HG03159 (cell line): ENCODE measurements at regions not wholly inside any gene's neighbourhood (a gene's known extent, or its start where the extent isn't known, plus 50 kb on each side); places are given as distances from the start of the nearest gene placed in this dataset.

Source experiments
- ATAC-seq: cut with Tn5 transposase; IDR thresholded peaks from one replicate; pipeline ENCODE4 v1.9.1; 2021; ENCODE audit warnings: mild to moderate bottlenecking, moderate library complexity; ENCODE audit not compliant: unreplicated experiment

GRCh38 chr4:15366721-15367120, 61.1 kb upstream of the C1QTNF7 start:
- ATAC-seq: no peak

- no peak for ATAC-seq
Observed at GRCh38 chr4:15368856-15369255, 59.0 kb upstream of the C1QTNF7 start.

GRCh38 chr4:15370296-15370695, 57.5 kb upstream of the C1QTNF7 start:
- no peak for ATAC-seq

GRCh38 chr4:15373363-15373762, 54.5 kb upstream of the C1QTNF7 start:
- ATAC-seq: no peak

- ATAC-seq: no peak
Observed at GRCh38 chr4:15374656-15375055, 53.2 kb upstream of the C1QTNF7 start.

GRCh38 chr4:15375667-15376066, 52.2 kb upstream of the C1QTNF7 start:
- peak; percentile 79 for ATAC-seq

GRCh38 chr4:15376145-15376544, 51.7 kb upstream of the C1QTNF7 start:
- ATAC-seq: peak; percentile 31

GRCh38 chr4:15376594-15376993, 51.2 kb upstream of the C1QTNF7 start:
- ATAC-seq: no peak
